SW 1271 (cell line): ENCODE measurements at regions not wholly inside any gene's neighbourhood (a gene's known extent, or its start where the extent isn't known, plus 50 kb on each side); places are given as distances from the start of the nearest gene placed in this dataset.
"Not testable (repeated sequence)": the region's sequence is repeated elsewhere in the genome, so short reads cannot be mapped to it uniquely, and the experiment has no call there.

Experiments
- DNase-seq, 2 experiments: peaks; one replicate each; lab custom pipeline; 2025; lab: John Stamatoyannopoulos, UW

- no peak for DNase-seq
These were observed 490.0 kb downstream of the SUCLG1 start for GRCh38 chr2:83969085-83969484.

GRCh38 chr2:83967854-83968253 lies 491.2 kb downstream of the SUCLG1 start:
- peak in 1 of 2 experiments; percentile 14 for DNase-seq

DNA sequence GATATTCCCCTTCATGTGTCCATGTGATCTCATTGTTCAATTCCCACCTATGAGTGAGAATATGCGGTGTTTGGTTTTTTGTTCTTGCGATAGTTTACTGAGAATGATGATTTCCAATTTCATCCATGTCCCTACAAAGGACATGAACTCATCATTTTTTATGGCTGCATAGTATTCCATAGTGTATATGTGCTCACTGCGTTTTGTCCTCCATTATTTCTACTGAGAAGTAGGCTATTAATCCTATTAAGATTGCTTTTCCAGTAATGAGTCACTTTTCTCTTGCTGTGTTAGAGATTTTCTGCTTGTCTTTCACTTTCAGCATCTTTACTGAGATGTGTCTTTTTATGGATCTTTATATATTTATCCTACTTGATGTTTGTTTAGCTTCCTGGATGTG lies 492.1 kb downstream of the SUCLG1 start:
- not testable (repeated sequence) for DNase-seq

- DNase-seq = no peak
These were observed 497.6 kb downstream of the SUCLG1 start for GRCh38 chr2:83961512-83961911.

DNA sequence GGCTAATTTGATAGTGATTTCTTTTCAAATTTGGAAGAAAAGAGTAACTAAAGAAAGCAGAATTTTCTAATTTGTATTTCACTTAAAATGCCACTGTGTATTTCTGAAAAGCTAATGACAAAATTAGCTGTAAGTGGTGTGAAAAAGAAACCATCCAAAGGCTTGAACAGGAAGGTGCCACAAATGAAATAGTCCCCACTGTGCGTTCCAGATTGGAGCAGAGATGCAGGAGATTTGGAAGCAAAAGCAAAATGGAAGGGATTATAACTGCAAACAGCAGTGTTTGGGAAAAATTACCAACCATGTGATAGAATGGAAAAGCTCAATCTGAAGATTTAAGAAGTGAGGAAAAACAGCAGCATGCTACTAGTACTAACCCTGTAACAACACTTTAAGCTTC lies 498.7 kb downstream of the SUCLG1 start:
- DNase-seq = no peak

DNA sequence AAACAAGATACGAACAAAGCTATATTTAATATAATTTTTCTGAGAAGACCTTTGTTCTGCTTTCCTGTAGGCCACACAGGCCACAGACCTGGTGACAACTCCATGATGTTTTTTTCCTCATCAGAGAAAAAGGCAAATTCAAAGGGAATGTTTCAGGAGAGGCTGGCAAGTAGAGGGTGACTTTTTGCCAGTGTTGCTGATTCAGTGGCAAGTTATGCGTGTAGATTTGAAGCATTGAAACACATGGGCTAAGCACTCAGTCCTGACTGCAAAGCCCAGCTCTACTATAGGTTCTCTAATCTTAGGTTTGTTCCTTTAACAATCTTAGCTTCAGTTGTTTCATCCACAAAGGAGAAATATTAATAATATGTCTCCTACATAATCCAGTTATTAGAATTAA lies 499.8 kb downstream of the SUCLG1 start:
- DNase-seq = no peak

DNA sequence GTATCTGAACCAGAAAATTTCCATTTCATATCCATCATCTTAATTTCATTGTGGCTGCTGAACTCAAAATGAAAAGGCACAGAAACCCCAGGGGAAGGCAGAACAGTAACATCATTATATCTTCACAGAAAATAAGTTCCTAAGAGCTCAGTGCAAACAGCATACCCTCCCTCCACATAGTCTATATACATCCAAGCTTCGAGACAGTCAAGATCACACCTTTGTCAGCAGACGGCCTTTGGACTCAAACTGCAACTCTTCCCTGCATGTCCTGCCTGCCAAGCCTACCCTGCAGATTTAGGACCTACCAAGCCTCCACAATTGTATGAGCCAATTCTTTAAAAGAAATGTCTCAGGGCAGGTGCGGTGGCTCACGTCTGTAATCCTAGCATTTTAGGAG lies 502.1 kb downstream of the SUCLG1 start:
- no peak for DNase-seq

DNA sequence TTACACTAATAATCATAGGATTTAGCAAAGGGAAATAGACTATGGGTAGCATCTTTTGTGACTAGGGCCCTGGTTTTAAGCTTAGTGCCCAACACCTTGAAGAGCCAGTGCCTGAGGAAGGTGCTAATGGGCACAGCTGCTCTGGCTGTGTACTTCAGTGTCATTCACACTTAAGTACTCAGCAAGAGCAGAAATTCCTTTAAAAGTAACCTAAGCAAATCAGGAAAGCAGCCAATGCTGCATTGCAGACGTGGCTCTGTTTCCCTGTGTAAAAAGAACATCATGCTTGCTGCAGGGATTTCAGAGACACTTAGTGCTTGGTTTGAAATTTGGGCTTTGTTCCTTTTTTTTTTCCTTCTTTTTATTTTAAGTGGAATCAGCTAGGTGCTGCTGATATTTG lies 505.4 kb downstream of the SUCLG1 start:
- no peak for DNase-seq

DNA sequence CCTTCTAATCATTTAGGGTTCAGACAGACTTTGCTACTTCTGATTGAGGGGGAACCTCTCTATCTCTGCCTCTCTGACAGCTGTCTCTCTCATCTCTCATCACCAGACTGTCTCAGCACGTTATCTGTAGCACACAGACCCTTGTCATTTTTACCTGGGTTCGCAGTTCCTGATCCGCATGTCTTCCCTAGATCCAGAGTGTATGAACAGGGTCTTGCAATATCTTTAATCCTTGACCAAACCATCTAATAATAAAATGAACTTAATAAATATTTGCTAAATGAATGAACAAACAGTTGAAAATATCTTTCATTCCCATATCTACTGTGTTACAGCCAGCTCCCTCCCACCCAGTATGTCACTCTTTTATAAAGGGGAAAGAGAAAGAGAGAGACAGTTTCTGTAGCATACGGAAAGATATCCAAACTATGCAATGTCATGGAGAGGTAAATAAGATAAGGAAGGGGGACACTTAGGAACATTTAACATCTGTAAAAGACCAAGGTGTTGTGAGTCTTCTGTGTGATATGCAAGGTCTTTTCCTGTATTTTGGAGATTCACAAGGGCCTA lies 507.6 kb downstream of the SUCLG1 start:
- no peak for DNase-seq

- no peak for DNase-seq
These were observed 509.7 kb downstream of the SUCLG1 start for GRCh38 chr2:83949361-83949760.

DNA sequence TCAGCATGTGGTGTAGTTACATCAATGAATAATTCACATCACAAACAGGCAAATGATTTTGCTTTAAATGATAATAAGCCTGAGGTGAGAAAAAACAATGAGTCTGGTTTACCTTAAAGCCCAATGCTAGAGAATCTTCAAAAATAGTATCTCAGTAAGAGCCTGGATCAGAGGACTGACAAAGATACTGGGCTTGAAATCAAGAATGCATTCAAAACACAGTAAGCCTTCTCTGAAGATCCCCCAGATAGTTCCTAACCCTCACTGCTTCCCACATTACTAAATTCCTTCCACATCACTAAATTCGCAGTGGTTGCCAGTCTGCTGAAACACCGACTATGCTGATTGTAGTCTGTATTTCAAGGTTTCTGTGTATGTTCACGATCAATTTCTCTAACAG lies 514.9 kb downstream of the SUCLG1 start:
- no peak for DNase-seq

- DNase-seq = no peak
These were observed 515.8 kb downstream of the SUCLG1 start for GRCh38 chr2:83943265-83943664.

DNA sequence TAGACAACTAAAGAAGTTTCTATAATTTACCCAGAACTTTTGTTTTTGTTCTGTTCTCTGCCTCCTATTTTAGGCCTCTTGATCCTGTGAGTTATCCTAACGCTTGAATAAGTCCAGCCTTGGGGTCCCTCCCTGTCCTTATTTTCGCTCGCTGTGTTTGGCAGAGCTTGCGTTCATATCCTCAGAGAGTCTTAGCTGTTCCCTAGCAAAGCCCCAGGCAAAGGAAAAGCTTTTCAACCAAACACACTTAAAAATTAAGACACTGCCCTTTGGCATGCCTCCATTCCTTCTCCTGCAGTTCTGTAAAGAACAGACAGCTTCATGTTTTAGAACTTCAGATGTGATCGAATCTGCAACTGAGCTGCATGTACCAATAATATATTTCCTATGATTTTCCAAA lies 517.2 kb downstream of the SUCLG1 start:
- no peak for DNase-seq

DNA sequence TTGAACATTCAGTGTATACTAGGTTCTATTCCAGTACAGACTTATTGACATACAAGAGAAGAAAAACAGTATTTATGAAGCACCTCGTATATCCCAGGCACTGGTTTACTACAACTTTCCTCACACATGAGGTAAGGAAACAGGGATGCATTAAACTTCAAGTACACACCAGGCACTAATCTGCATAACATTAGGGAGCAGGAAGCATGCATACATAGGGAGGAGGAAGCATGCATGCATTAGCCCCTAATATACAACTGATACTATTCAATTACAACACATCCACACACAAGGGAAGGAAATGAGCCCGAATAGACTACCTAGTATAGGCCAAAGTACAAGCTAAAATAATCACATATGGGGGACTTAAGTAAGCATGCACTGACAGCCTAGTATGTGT lies 525.3 kb downstream of the SUCLG1 start:
- no peak for DNase-seq

DNA sequence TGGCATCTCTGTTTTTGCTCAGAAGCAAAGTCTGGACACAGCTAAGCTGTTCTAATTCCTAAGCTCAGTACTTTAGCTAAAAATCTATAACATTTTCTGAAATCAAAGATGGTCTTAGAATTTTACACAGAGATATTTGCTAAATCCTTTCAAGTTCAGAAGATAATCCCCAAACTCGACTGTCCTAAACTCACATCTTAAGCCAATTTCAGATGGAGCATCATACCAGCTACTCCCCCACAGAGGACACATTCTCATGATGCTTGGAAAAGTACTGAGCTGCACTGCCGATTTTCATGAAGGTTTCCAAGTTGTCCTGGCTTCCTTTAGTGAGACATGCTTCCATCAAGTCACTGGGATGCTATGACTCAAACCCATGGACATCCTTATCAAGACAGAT lies 535.5 kb downstream of the SUCLG1 start:
- DNase-seq = no peak

- DNase-seq = no peak
These were observed 542.5 kb downstream of the SUCLG1 start for GRCh38 chr2:83916559-83916958.

- no peak for DNase-seq
These were observed 543.7 kb downstream of the SUCLG1 start for GRCh38 chr2:83915381-83915780.

DNA sequence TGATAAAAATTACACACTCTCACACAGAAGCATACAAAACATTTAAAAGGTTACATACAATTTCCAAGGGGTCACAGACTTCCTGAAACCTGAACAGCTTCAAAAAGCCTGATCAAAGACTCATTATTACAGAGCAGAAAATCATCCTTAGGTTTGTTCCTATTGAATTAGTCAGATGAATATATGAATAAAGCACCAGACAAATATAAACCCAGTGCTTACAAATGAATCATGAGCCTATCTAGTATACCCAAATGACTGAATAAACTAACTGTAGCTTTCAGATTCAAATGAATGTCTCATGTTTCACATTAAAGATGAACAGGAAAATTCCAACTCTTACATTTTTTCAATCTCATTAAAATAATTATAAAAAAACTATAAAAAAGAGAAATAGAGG lies 550.3 kb downstream of the SUCLG1 start:
- DNase-seq = no peak

DNA sequence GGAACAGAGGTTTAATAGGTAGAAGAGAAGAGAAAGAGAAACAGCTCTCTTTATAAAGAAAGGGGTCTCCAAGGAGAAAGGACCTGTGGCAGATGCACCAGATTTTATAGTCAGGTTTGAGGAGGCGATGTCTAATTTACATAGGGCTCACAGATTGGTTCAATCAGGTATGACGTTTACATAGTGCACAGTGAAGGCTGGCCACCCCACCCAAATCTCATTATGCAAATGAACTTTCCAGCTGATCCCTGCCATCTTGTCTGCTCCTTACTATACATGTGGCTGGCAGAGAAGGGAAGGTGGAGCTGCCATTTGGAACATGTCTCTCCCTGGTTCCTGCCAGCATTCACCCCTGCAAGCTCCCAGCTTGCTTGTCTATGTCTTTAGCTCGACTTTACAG lies 557.8 kb downstream of the SUCLG1 start:
- DNase-seq = no peak

DNA sequence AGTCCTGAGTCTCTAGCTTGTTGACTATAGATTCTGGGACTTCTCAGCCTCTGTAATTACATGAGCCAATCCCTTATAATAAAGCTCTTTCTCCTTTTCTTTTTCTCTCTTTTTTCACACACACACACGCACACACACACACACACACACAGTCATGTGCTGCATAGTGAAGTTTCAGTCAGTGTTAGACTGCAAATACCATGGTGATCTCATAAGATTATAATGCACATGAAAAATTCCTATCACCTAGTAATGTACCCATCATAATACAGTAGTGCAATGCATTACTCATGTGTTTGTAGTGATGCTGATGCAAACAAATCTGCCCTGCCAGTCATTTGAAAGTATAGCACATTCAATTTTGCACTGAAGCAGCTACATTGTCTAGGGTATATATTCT lies 558.2 kb downstream of the SUCLG1 start:
- DNase-seq = peak; percentile 29 to 44

- DNase-seq = no peak
These were observed 559.8 kb downstream of the SUCLG1 start for GRCh38 chr2:83899271-83899670.

DNA sequence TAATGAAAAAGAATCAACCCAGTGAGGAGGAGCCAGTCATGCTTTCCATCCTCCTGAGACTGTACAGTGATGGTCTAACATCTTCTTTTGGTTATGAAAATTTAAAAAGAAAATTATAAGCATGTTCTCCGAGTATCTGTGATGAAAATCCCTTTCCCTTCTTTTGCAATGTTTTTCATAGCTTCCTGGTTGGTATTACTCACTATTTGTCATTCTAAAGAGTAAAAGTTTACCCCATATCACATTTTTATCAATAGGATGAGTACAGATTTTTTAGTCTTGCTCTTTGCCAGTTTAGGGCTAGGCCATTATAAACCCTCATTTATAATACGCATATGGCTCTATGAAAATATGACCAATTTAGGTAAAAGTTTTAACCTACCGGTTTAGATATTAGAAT lies 564.1 kb downstream of the SUCLG1 start:
- DNase-seq = no peak

- DNase-seq = no peak
These were observed 571.3 kb downstream of the SUCLG1 start for GRCh38 chr2:83887757-83888156.

GRCh38 chr2:83879127-83879526 lies 580.0 kb downstream of the SUCLG1 start:
- DNase-seq = no peak

- DNase-seq = not testable (repeated sequence)
These were observed 581.8 kb downstream of the SUCLG1 start for GRCh38 chr2:83877261-83877660.
